HG03378 (cell line): ENCODE measurements at regions not wholly inside any gene's neighbourhood (a gene's known extent, or its start where the extent isn't known, plus 50 kb on each side); places are given as distances from the start of the nearest gene placed in this dataset.
"Not testable (repeated sequence)": the region's sequence is repeated elsewhere in the genome, so short reads cannot be mapped to it uniquely, and the experiment has no call there.

Experiments
- ATAC-seq: cut with Tn5 transposase; IDR thresholded peaks from one replicate; pipeline ENCODE4 v1.9.1; 2021; ENCODE audit warnings: mild to moderate bottlenecking, moderate library complexity; ENCODE audit not compliant: unreplicated experiment

DNA sequence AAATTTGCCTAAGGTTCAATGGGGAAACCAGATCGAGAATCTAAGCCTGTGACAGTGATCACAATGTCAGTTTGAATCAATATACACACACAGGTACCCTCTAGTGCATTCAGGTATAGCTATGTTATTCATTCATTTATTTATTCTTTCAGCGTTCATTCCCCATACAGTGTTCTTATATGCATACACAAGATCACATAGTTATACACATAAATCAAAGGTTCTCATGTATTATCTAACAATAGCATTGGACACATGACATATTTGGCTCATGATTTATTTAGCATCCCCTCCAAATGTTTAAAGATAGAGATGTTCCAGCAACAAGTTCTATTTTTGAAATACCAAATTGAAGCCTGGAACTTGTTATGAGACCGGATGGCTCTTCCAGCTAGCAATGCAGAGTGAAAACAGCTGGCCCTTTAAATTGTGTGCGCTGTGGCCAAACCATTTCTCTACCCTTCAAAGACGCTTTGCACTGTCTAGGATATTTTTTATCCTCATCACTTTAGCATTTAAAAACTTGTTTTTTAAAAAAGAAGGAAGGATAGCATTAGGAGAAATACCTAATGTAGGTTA, 131.0 kb downstream of the ATXN3L start:
- no peak for ATAC-seq

DNA sequence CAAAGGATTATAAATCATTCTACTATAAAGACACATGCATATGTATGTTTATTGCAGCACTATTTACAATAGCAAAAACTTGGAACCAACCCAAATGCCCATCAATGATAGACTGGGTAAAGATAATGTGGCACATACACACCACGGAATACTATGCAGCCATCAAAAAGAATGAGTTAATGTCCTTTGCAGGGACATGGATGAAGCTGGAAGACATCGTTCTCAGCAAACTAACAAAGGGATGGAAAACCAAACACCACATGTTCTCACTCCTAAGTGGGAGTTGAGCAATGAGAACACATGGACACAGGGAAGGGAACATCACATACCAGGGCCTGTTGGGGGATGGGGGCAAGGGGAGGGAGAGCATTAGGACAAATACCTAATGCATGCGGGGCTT, 133.2 kb downstream of the ATXN3L start:
- ATAC-seq, result not testable (repeated sequence)

DNA sequence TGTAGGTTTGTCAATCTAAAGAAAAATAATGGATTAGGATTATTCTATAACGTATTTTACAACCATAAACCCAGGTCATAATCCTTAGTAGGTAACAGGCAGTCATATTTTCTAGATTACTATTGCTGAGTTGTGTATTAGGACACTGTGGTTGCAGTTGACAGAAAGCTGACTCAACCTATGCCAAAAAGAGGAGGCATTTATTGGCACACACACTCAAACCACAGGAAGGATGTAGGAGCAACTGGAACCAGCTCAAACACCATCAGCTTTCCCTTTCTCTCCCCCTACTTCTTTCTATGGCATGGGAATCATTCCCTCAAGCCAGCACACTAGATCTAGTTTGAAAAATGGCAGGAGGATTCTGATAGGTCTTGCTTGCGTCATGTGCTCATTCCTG, 136.4 kb upstream of the FAM9C start:
- ATAC-seq, result no peak

DNA sequence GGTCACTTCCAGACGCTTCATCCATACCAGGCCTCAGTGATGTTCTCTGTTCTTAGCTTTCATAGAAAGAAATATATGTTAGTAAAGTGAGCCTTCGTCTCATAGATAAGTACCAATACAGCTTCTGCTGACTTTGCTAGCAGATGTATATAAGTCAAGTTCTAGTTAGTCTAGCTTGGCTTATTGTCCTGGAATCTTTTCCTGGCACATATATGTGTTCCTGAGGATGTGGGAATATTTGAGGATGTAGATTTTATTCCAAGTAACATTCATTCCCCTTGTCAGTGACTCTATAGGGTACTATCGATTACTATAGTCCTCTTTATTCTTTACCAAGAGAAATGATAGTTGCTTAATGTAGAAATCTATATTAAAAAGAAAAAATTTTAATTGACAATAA, 135.2 kb upstream of the FAM9C start:
- ATAC-seq, result no peak

DNA sequence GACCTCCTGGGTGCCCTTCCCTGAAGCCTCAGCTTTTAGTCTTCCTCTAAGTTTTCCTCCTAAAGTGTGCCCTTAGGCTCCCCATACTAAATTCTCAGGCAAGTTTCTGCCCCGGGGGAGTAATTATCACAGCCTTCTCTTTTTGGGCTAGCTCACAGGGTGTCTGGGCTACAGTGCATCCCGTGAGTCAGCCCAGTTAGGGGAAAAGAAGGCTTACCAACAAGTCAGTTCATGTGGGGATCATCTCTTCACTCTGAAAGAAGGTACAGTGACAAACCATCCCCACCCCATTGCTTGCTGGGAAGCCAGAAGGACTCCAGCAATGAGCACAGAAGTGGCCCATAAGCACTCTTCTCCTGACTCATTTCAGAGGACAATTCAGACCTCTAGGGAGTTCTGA, 134.7 kb upstream of the FAM9C start:
- ATAC-seq, result no peak

DNA sequence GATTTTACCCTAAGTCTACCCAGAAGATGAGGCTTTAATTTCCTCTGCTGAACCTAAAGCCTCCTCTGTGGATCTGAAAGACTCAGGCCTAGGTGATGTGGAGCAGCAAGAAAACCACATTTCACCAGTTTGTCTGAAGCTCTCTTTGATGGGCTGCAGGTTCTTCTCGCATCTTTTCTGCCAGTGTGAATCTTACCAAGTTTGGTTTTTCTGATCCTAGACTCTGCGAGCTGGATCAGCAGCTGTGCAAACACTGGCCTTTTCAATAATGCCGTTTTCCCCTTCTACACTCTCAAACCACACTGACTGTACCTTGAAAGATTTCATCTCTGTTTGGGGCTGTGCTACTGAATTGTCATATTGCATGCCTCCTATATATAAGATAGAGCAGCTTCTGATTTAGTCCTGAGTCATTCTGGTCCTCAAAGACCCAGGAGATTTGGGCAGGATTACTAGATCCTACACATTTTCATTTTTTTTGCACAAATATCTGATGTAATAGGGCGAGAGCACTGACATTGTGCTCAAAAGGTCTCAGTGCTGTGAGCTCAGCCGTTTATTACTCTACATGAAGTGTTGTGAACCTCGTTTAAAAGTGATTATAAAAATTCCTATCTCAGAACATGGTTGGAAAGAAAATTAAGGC, 133.6 kb upstream of the FAM9C start:
- ATAC-seq, result no peak

DNA sequence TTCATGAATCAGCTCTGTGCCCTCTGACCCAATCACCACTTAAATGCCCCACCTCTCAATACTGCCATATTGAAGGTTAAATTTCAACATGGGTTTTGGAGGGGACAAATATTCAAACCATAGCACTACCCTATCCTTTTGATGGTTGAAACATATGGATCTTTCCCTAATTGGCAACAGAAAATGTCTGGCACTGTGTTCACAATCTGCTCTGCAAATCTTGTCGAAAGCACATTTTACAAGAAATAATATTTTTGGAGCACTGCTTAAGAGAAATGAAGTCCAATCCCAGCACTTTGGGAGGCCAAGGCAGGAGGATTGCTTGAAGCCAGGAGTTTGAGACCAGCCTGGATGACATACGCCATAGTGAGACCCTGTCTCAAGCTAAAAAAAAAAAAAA, 130.6 kb upstream of the FAM9C start:
- no peak for ATAC-seq

DNA sequence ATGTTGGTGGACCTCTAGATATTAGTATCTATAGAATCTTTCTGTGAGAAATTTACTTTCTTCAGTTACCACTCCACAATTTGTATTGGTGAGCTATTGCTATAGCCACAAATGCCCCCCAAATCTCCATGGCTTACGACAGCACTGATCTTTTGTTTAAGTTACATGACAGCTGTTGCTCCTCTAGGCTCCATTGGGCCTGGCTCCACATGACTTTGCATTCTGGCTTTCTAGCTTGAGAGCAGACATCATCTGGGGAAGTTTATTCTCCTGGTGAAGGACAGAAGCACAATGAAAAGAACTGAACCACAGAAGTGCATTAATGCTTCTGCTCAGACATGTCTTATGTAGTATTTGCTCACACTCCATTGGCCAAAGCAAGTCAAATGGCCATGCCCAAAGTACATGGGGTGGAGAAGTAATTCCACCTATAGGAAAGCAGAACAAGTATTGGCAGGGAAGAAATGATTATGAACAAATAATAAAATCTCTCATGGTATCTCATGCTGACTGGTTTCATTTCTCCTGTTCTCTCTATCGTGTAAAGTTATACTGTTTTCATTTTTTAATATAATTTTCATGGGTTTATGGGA, 126.6 kb upstream of the FAM9C start:
- no peak for ATAC-seq

DNA sequence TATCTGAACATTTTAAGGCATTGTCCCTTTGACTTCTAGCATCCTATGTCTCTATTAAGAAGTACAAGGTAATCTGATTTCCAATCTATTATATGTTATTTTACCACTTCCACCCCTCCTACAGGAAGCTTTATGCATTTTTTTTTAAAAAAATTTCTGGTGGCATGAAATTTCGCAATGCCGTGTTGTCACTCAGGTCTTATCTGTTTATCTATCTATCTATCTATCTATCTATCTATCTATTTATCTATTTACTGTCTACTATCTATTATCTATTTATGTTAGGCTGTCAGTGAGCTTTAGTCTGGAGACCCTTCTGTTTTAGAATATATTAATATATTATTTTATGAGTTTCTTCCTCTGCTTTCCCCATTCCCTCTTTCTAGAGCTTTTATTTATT, 125.3 kb upstream of the FAM9C start:
- no peak for ATAC-seq

DNA sequence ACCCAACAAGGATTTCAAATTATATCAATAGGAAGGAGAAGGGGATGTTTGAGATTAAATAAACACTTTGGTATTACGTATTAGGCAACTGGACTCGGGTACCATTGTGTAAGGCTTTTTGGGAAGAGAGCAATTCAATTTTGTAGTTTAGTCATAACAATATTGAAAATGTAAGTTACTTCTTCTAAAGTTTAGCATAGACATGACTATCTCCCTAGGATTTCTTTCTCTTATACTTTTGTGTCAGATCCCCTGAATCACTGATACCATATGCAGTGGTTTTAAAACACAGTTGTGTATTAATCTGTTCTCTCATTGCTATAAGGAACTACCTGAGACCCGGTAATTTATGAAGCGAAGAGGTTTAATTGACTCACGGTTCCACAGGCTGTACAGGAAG, 123.8 kb upstream of the FAM9C start:
- ATAC-seq, result no peak

DNA sequence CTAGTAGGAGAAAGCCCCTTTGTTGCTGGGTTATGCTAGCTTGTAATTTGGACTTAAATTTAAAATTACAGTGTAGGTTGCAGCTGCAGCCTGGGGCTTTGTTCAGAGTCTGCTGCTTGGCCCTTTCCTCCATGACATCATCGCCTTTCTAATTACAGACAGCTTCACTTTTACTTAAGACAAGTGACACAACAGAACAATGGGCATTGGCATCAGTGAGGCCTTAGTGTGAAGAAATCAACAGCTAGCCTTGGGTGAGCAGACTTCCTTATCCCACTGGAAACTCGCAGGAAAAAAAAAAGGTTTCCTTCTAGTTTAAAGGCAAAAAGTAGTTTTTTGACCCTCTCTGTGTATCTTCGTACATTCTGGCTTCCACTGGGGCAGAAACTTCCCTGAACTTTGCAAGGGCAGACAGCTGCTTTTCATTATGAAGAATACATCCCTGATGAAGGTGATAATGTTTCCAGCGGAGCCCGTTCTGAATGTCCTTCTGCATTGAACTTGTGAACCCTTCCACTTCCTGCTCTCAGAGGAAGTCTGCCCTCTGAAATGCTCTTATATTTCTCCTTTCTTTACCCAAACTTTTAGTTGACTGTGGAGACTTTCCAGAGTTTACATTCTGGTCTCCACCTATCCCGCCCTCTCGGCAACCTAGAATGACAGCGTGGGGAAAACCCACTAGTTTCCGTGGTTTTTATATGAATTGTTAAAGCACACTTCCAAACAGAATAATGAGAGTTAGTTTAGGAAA, 123.2 kb upstream of the FAM9C start:
- no peak for ATAC-seq

DNA sequence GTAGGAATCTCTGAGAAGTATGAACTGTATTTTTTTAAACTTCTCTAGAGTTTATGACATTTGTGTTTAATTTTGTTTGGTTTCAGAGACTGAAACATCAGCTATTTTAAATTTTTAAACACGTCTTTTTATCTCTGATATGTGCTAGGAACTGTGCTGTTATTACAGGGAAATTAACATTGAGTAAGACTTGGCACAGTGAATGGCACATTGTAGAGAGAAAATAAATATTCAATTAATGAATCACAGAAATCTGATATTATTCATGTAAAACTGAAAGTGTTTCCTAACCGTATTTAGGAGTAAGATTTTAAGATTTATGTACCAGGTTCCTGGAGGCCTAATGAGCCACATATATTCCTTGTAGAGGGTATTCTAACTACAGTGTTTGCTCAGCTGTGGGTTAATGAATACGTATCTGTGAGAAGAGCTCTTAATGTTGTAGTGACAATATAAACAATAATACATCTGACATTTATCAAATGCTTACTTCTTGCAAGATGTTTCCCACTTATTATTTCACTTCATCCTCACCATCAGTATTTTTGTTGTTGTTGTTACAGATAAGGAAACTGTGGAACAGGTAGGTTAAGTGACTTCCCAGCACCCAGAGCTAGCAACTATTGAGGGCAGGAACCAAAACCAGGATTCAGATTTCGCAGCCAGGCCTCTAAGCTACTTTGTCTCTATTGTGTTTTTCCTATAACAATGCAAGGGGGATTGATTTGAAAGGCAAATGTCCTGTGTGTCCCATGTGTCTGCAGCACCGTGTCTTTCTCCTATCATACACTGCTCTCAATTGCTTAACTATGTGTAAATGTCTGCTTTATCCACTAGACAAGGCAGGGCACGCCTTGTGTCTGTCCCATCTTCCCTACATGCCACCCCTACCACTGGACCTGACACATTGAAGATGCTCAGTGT, 121.1 kb upstream of the FAM9C start:
- no peak for ATAC-seq

DNA sequence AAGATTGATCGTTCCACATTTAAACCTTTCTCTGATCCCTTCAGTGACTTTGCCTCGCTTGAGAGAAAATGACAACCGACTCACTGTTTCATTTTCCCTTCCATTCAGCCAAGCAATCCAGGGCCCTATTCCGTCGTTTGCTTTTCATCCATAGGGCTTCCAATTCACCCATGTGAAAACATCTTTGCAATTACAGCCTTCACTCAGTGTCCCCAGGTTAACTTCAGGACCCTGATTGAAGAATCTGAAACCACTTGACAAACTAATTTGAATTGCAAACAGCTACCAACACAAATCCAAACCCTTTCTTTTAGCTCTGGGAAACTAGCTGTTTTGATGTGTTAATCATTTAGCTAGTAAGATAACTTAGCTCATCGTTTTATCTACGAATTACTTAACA, 120.2 kb upstream of the FAM9C start:
- ATAC-seq, result no peak

DNA sequence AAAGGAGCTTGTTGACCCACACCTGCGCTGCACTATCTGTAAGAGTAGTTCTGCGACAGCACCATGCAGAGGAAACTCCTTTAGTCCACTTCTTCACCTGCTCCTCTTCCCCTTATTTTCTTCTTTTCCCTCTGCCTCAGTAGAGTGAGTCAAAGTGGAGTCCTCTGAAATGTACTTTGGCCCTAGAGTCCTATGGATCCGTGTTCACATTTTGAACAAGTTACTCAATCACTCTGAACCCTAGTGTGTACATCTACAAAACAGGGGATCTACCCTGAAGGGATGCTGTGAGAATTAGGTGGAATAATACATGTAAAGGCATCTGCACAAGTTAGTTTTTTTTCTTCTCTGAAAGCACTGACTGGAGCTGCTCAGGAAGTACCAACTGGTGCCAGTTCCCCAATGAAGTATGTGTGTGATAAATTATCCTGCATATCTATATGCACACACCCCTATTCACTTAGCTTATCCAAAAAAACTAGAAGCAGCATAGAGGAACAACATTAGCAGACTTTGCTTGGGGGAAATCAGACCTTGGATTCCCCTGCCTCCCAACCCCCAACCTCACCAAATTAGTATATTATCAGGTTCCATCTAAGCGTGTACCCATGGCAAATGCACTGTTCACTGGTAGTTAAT, 118.5 kb upstream of the FAM9C start:
- ATAC-seq, result no peak

DNA sequence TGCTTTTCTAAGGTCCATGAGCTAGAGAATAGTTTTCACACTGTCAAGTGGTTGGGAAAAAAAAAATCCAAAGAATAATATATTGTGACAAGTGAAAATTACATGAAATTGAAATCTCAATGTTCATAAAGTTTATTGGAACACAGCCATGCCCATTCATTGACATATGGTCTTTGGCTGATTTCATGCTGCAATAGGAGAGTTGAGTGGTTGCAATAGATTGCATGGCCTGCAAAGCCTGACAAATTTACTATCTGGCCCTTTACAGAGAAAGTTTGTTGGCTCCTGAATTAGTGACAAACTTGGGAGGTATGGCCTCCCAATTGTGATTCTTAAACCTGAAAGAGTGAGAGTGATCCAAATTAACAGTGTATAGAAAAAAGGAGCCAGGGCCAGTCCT, 115.5 kb upstream of the FAM9C start:
- ATAC-seq, result no peak

DNA sequence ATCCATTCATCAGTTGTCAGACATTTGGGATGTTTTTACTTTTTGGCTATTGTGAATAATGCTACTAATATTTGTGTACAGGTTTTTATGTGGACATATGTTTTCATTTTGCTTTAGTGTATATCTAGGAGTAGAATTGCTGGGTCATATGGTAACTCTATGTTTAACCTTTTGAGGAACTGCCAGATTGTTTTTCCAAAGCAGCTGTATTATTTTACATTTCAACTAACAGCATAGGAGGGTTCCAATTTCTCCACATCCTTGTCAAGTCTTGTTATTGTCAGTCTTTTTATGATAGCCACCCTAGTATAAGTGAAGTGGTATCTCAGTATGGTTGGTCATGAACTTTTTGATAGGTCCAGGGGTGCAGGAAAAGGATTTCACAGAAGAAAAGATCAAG, 114.5 kb upstream of the FAM9C start:
- ATAC-seq, result no peak

DNA sequence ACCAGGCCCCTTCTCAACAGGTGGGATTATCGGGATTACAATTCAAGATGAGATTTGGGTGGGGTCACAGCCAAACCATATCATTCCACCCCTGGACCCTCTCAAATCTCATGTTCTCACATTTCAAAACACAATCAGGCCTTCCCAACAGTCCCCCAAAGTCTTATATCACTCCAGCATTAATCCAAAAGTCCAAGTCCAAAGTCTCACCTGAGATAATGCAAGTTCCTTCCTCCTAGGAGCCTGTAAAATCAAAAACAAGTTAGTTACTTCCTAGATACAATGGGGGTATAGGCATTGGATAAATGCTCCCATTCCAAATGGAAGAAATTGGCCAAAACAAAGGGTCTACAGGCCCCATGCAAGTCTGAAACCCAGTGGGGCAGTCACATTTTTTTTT, 111.1 kb upstream of the FAM9C start:
- not testable (repeated sequence) for ATAC-seq

DNA sequence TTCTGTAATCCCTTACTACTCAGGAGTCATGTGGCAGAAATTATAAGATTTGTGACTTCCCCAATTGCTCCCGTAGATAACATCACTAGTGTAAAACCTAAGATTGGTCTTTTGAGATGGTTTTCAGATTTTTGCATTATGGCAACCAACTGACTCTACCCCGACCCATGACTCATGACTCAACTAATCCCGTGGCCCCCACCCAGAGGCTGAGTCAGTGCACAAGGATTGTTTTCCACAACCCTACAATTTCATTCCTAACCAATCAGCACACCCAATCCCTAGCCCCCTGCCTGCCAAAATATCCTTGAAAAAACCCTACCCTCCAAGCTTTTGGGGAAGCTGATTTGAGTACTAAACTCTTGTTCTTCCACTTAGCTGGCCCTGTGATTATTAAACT, 109.4 kb upstream of the FAM9C start:
- ATAC-seq, result no peak

DNA sequence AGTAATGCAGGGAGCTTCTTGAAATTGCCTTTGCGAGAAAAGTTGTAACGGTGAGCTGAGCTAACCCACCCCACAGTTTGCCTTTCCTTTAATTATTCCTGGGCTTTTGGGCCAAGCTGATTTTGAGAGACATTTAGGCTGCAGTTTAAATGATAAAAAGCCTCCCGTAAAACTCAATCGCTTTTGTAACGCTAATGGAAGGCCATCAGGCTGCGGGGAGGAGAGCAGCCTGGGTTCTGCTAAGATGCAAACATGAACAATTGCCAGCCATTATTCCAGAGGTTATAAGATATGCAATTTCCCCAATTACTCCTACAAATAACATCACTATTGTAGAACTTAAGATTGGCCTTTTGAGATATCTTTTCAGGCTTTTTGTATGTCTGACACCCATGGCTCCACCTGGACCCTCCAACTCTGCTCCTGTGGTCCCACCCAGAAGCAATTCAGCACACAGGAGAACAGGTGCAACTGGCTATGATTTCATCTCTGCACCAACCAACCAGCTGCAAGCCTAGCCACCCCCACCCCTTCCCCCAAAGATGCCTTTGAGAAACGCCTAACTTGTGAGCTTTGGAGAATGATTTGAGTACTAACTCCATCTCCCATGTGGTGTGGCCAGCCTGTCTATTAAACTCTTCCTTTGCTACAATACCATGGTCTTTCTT, 108.2 kb upstream of the FAM9C start:
- no peak for ATAC-seq
